MM.1S (cell line): ENCODE measurements at regions not wholly inside any gene's neighbourhood (a gene's known extent, or its start where the extent isn't known, plus 50 kb on each side); places are given as distances from the start of the nearest gene placed in this dataset.

Source experiments
- DNase-seq: peaks from one replicate; pipeline ENCODE4 v3.0.0-alpha.2; 2015
- H2AFZ ChIP-seq: fragments of 300-600 bp; sonication (generic); 2 replicates; pipeline ENCODE4 v1.6.0; 2016; ENCODE audit warnings: antibody characterized with exemption, low read length
- H3F3A ChIP-seq: fragments of 300-600 bp; sonication (generic); 2 replicates; pipeline ENCODE4 v1.6.1; 2016; ENCODE audit warnings: mild to moderate bottlenecking, antibody characterized with exemption, low read length, moderate library complexity, mixed read lengths; ENCODE audit not compliant: insufficient read depth
- H3K27ac ChIP-seq: fragments of 300-600 bp; sonication (generic); 2 replicates; pipeline ENCODE4 v1.5.1; 2016; ENCODE audit warnings: mild to moderate bottlenecking, low read length
- H3K27me3 ChIP-seq: fragments of 300-600 bp; sonication (generic); replicated peaks from 2 replicates; pipeline ENCODE4 v1.6.0; 2016; ENCODE audit warnings: low read length; ENCODE audit not compliant: insufficient read depth
- H3K36me3 ChIP-seq: fragments of 300-600 bp; sonication (generic); replicated peaks from 2 replicates; pipeline ENCODE4 v1.6.1; 2016; ENCODE audit warnings: mild to moderate bottlenecking, low read length, mixed read lengths; ENCODE audit not compliant: insufficient read depth
- H3K4me1 ChIP-seq: fragments of 300-600 bp; sonication (generic); 2 replicates; pipeline ENCODE4 v1.6.1; 2016; ENCODE audit warnings: low read length, mixed read lengths
- H3K4me2 ChIP-seq: fragments of 300-600 bp; sonication (generic); 2 replicates; pipeline ENCODE4 v1.6.0; 2016; ENCODE audit warnings: low read depth, low read length
- H3K4me3 ChIP-seq: fragments of 300-600 bp; sonication (generic); 2 replicates; pipeline ENCODE4 v1.5.1; 2016; ENCODE audit warnings: low read length, mixed read lengths
- H3K79me2 ChIP-seq: fragments of 300-600 bp; sonication (generic); 2 replicates; pipeline ENCODE4 v1.6.1; 2016; ENCODE audit warnings: mixed run types, low read length, mixed read lengths
- H3K9ac ChIP-seq: fragments of 300-600 bp; sonication (generic); 2 replicates; pipeline ENCODE4 v1.6.1; 2016; ENCODE audit warnings: low read length, mixed read lengths
- H3K9me2 ChIP-seq: fragments of 300-600 bp; sonication (generic); replicated peaks from 2 replicates; pipeline ENCODE4 v1.6.1; 2016; ENCODE audit warnings: mild to moderate bottlenecking, low read length, mixed read lengths; ENCODE audit not compliant: insufficient read depth
- H3K9me3 ChIP-seq: fragments of 300-600 bp; sonication (generic); replicated peaks from 2 replicates; pipeline ENCODE4 v1.6.1; 2016; ENCODE audit warnings: mild to moderate bottlenecking, low read length, mixed read lengths; ENCODE audit not compliant: insufficient read depth
- H4K20me1 ChIP-seq: fragments of 300-600 bp; sonication (generic); 2 replicates; pipeline ENCODE4 v1.6.1; 2016; ENCODE audit warnings: mild to moderate bottlenecking, low read length, moderate library complexity, mixed read lengths; ENCODE audit not compliant: insufficient read depth
- CTCF ChIP-seq: fragments of 300-600 bp; sonication (generic); IDR thresholded peaks from 2 replicates; pipeline ENCODE4 v1.5.1; 2016; ENCODE audit warnings: antibody characterized with exemption, low read length, mixed read lengths
- EZH2 ChIP-seq: fragments of 300-600 bp; sonication (generic); optimal IDR thresholded peaks from 2 replicates; pipeline ENCODE3; 2017; ENCODE audit warnings: low read depth, mild to moderate bottlenecking, antibody characterized with exemption, low read length, mixed read lengths
- EZH2phosphoT487 ChIP-seq: fragments of 300-600 bp; sonication (generic); IDR thresholded peaks from 2 replicates; pipeline ENCODE4 v1.6.1; 2018; ENCODE audit warnings: antibody characterized with exemption, low read length

GRCh38 chr6:8948733-8949132, 513.4 kb upstream of the SLC35B3 start:
- Histone ChIP-seq H3K79me2 (no peaks in the 10 kb centered on the region), H3K36me3 (no peaks in the 10 kb centered on the region)

GRCh38 chr6:8947900-8948299, 512.6 kb upstream of the SLC35B3 start:
- no peak overlapping the region for H3K4me3 ChIP-seq
- no peaks in the 10 kb centered on the region for H3F3A ChIP-seq
- no peak for TF ChIP-seq EZH2
- no peak for TF ChIP-seq CTCF
- no peak for TF ChIP-seq EZH2phosphoT487
- no peaks in the 10 kb centered on the region for H3K4me1 ChIP-seq
- H3K27me3 ChIP-seq: no peaks in the 10 kb centered on the region
- no peaks in the 10 kb centered on the region for H3K79me2 ChIP-seq
- H3K9me2 ChIP-seq: no peaks in the 10 kb centered on the region
- no peak overlapping the region for H3K27ac ChIP-seq
- H3K9me3 ChIP-seq: no peaks in the 10 kb centered on the region
- no peak for DNase-seq
- H3K4me2 ChIP-seq: no peak overlapping the region
- H4K20me1 ChIP-seq: no peaks in the 10 kb centered on the region
- H2AFZ ChIP-seq: no peak overlapping the region
- H3K9ac ChIP-seq: no peak overlapping the region
- H3K36me3 ChIP-seq: no peaks in the 10 kb centered on the region

More at GRCh38 chr6:8948733-8949132, 513.4 kb upstream of the SLC35B3 start:
- no peaks in the 10 kb centered on the region for H4K20me1 ChIP-seq
- H3K4me2 ChIP-seq: no peak overlapping the region
- H3K9me3 ChIP-seq: no peaks in the 10 kb centered on the region
- no peak overlapping the region for H3K27ac ChIP-seq
- no peak overlapping the region for H3K4me3 ChIP-seq
- H2AFZ ChIP-seq: no peak overlapping the region
- no peaks in the 10 kb centered on the region for H3K9me2 ChIP-seq
- H3K27me3 ChIP-seq: no peaks in the 10 kb centered on the region
- no peaks in the 10 kb centered on the region for H3F3A ChIP-seq
- no peak overlapping the region for H3K9ac ChIP-seq
- no peaks in the 10 kb centered on the region for H3K4me1 ChIP-seq
- DNase-seq: no peak
- TF ChIP-seq CTCF (no peak), EZH2 (no peak), EZH2phosphoT487 (no peak)

- H3K36me3 ChIP-seq: no peaks in the 10 kb centered on the region
- no peak overlapping the region for H3K4me2 ChIP-seq
- no peak overlapping the region for H2AFZ ChIP-seq
- no peaks in the 10 kb centered on the region for H3F3A ChIP-seq
- no peak for DNase-seq
- H3K4me3 ChIP-seq: no peak overlapping the region
- no peaks in the 10 kb centered on the region for H3K9me3 ChIP-seq
- H4K20me1 ChIP-seq: no peaks in the 10 kb centered on the region
- H3K27ac ChIP-seq: no peak overlapping the region
- no peaks in the 10 kb centered on the region for H3K27me3 ChIP-seq
- H3K9me2 ChIP-seq: no peaks in the 10 kb centered on the region
- no peaks in the 10 kb centered on the region for H3K4me1 ChIP-seq
- H3K79me2 ChIP-seq: no peaks in the 10 kb centered on the region
- TF ChIP-seq CTCF (no peak), EZH2 (no peak), EZH2phosphoT487 (no peak)
- H3K9ac ChIP-seq: no peak overlapping the region
Observed at GRCh38 chr6:8944548-8944947, 509.2 kb upstream of the SLC35B3 start.
